K562 (cell line): ENCODE measurements at regions not wholly inside any gene's neighbourhood (a gene's known extent, or its start where the extent isn't known, plus 50 kb on each side); places are given as distances from the start of the nearest gene placed in this dataset.

ENCODE experiments used
- ATAC-seq: fragments of 200-7000 bp; cut with Tn5 transposase; 3 replicates; pipeline ENCODE4 v1.9.1; 2020; ENCODE audit warnings: moderate library complexity
- BruUV-seq: library from RNA; stranded (reverse); fragments of 400-500 nt; replicated peaks from 2 replicates; lab custom pipeline; 2021; lab: Mats Ljungman, UMichigan
- CTCF ChIA-PET: fragments of 300-600 bp; formaldehyde crosslinking; extraction: SDS; loops from one replicate; lab custom pipeline; 2021; ENCODE audit warnings: low intra/inter-chr PET ratio; lab: Yijun Ruan, JAX
- POLR2A ChIA-PET: fragments of 300-600, 350-650 bp; sonication (Branson Sonifier 250); formaldehyde crosslinking; extraction: SDS; loops from one replicate; lab custom pipeline; 2021; ENCODE audit warnings: antibody characterized with exemption, inconsistent platforms; lab: Yijun Ruan, JAX
- DNase-seq, 4 experiments: peaks; one replicate each; pipeline versions ENCODE4 v3.0.0 to v3.0.0-alpha.2; 2011 to 2018; ENCODE audit warnings: low spot score in 3 of 4, mixed read lengths in 3 of 4; ENCODE audit errors: extremely low read depth in 1 of 4
- FAIRE-seq: peaks from 2 replicates; lab custom pipeline; 2011; peaks lifted over from hg19 to GRCh38; lab: Jason Lieb, UNC
- H2AFZ ChIP-seq: 2 replicates; pipeline ENCODE4 v1.6.0; 2011; ENCODE audit warnings: low read depth, low read length, control low read depth, inconsistent platforms
- H3K27ac ChIP-seq: fragments of 200-600 bp; 3 replicates; pipeline ENCODE4 v1.8.0; 2011; ENCODE audit warnings: low read depth, mild to moderate bottlenecking, control low read depth, inconsistent platforms, low read length, moderate library complexity, mixed read lengths; ENCODE audit errors: extremely low read depth
- H3K27me3 ChIP-seq, 2 experiments: fragments of 300-600 bp in 1 of 2; 2 replicates in 1 of 2; 3 replicates in 1 of 2; pipeline versions ENCODE4 v1.6.0 to v1.8.0; 2011; ENCODE audit warnings: inconsistent platforms in 2 of 2, low read length in 2 of 2, mild to moderate bottlenecking in 1 of 2, mixed read lengths in 1 of 2, moderate library complexity in 1 of 2; ENCODE audit not compliant: control insufficient read depth in 2 of 2, insufficient read depth in 2 of 2
- H3K36me3 ChIP-seq: fragments of 300-600 bp; 3 replicates; pipeline ENCODE4 v1.8.0; 2011; ENCODE audit warnings: mild to moderate bottlenecking, low read length, inconsistent platforms; ENCODE audit not compliant: control insufficient read depth, insufficient read depth
- H3K4me1 ChIP-seq, 2 experiments: fragments of 200-600 bp in 1 of 2; replicated peaks in 1 of 2; 2 replicates in 1 of 2; 3 replicates in 1 of 2; pipeline versions ENCODE4 v1.5.1 to v1.8.0; 2011; ENCODE audit warnings: inconsistent platforms in 2 of 2, low read length in 2 of 2, mild to moderate bottlenecking in 1 of 2, mixed read lengths in 1 of 2, moderate library complexity in 1 of 2; ENCODE audit not compliant: control insufficient read depth in 2 of 2, insufficient read depth in 2 of 2
- H3K4me2 ChIP-seq: 2 replicates; pipeline ENCODE4 v1.6.1; 2011; ENCODE audit warnings: low read length, control low read depth, inconsistent platforms, mixed read lengths; ENCODE audit not compliant: insufficient read depth
- H3K4me3 ChIP-seq: fragments of 200-600 bp; sonication (generic), shearing (Covaris generic); 2 replicates; pipeline ENCODE4 v1.5.1; 2016; ENCODE audit warnings: control low read depth, inconsistent platforms
- H3K79me2 ChIP-seq: fragments of 200-600 bp; 3 replicates; pipeline ENCODE4 v1.8.0; 2011; ENCODE audit warnings: low read length, inconsistent platforms; ENCODE audit not compliant: control insufficient read depth, insufficient read depth
- H3K9ac ChIP-seq, 2 experiments: 2 replicates each; pipeline versions ENCODE4 v1.6.0 to v1.6.1; 2011; ENCODE audit warnings: low read depth in 2 of 2, low read length in 2 of 2, control low read depth in 1 of 2, inconsistent platforms in 1 of 2, mild to moderate bottlenecking in 1 of 2, mixed read lengths in 1 of 2; ENCODE audit not compliant: insufficient read depth in 1 of 2
- H3K9me1 ChIP-seq: one replicate; pipeline ENCODE4 v1.6.0; 2011; ENCODE audit warnings: inconsistent platforms, mild to moderate bottlenecking, low read length, moderate library complexity; ENCODE audit not compliant: control insufficient read depth, insufficient read depth
- H3K9me3 ChIP-seq: replicated peaks from 2 replicates; pipeline ENCODE4 v1.5.1; 2011; ENCODE audit warnings: low read depth, low read length, inconsistent platforms; ENCODE audit not compliant: control insufficient read depth, insufficient read depth
- H4K20me1 ChIP-seq: replicated peaks from 2 replicates; pipeline ENCODE4 v1.6.1; 2011; ENCODE audit warnings: low read length, inconsistent platforms, mixed read lengths; ENCODE audit not compliant: control insufficient read depth, insufficient read depth
- CCAR2 ChIP-seq: fragments of 200-400 bp; formaldehyde crosslinking; IDR thresholded peaks from 2 replicates; pipeline ENCODE4 v1.6.1; 2017; ENCODE audit warnings: mild to moderate bottlenecking, low read depth, low read length
- CHD4 ChIP-seq: fragments of 200-600 bp; sonication (generic); IDR thresholded peaks from 3 replicates; pipeline ENCODE4 v1.6.1; 2012; ENCODE audit warnings: low read depth, mild to moderate bottlenecking, mixed read lengths, low read length, inconsistent platforms; ENCODE audit not compliant: insufficient read depth, insufficient replicate concordance, poor library complexity, severe bottlenecking
- FOXP1 ChIP-seq: sonication (generic); formaldehyde crosslinking; IDR thresholded peaks from 2 replicates; pipeline ENCODE4 v1.8.0; 2022; ENCODE audit warnings: mild to moderate bottlenecking, missing genetic modification reagents
- HDAC3 ChIP-seq: fragments of 450-650 bp; IDR thresholded peaks from 2 replicates; pipeline ENCODE4 v1.6.1; 2018; ENCODE audit warnings: borderline replicate concordance, mild to moderate bottlenecking, moderate library complexity; ENCODE audit not compliant: partially characterized antibody
- JUN ChIP-seq, 2 experiments: sonication (generic) in 1 of 2; formaldehyde crosslinking in 1 of 2; IDR thresholded peaks; 2 replicates each; pipeline versions ENCODE4 v1.6.1 to v1.8.0; 2012 to 2022; ENCODE audit warnings: borderline replicate concordance in 2 of 2, mild to moderate bottlenecking in 2 of 2, improper control_type of control experiment in 1 of 2, low read depth in 1 of 2, low read length in 1 of 2, missing genetic modification reagents in 1 of 2
- MAFF ChIP-seq: IDR thresholded peaks from 2 replicates; pipeline ENCODE4 v1.6.1; 2012; ENCODE audit warnings: low read length, improper control_type of control experiment
- MAFK ChIP-seq: IDR thresholded peaks from 2 replicates; pipeline ENCODE4 v1.6.1; 2011; ENCODE audit warnings: low read length, improper control_type of control experiment
- MEF2D ChIP-seq: conservative IDR thresholded peaks from 2 replicates; pipeline ENCODE4 v1.6.1; 2016; ENCODE audit warnings: low read depth, missing genetic modification characterization, missing compliant biosample characterization
- NCOA1 ChIP-seq: fragments of 450-650 bp; IDR thresholded peaks from 2 replicates; pipeline ENCODE4 v1.6.1; 2016; ENCODE audit warnings: low read depth
- RBBP5 ChIP-seq: fragments of 200-600 bp; sonication (generic); IDR thresholded peaks from 2 replicates; pipeline ENCODE4 v1.6.1; 2012; ENCODE audit warnings: borderline replicate concordance, mild to moderate bottlenecking, low read length, control low read depth, inconsistent platforms; ENCODE audit not compliant: insufficient read depth, poor library complexity, severe bottlenecking
- SMARCC2 ChIP-seq: fragments of 450-650 bp; IDR thresholded peaks from 2 replicates; pipeline ENCODE4 v1.6.1; 2017; ENCODE audit warnings: antibody characterized with exemption, moderate library complexity, mild to moderate bottlenecking, low read depth
- SMARCE1 ChIP-seq: fragments of 450-650 bp; IDR thresholded peaks from 2 replicates; pipeline ENCODE4 v1.7.1; 2016; ENCODE audit warnings: mild to moderate bottlenecking
- STAT5B ChIP-seq: fragments of 250-450 bp; sonication (Bioruptor Pico); IDR thresholded peaks from 2 replicates; pipeline ENCODE4 v1.8.0; 2021; ENCODE audit warnings: mild to moderate bottlenecking, inconsistent platforms
- TBL1XR1 ChIP-seq, 2 experiments: IDR thresholded peaks; 2 replicates each; pipeline ENCODE4 v1.6.1; 2012; ENCODE audit warnings: improper control_type of control experiment in 2 of 2, low read length in 2 of 2, mild to moderate bottlenecking in 1 of 2
- XRCC4 ChIP-seq: IDR thresholded peaks from one replicate; pipeline ENCODE4 v1.6.1; 2011; ENCODE audit not compliant: insufficient read depth, insufficient read length; ENCODE audit errors: extremely low read depth
- YBX1 ChIP-seq: fragments of 450-650 bp; IDR thresholded peaks from 2 replicates; pipeline ENCODE4 v1.7.1; 2016; ENCODE audit warnings: mild to moderate bottlenecking
- ZBTB43 ChIP-seq: sonication (generic); formaldehyde crosslinking; IDR thresholded peaks from 2 replicates; pipeline ENCODE4 v1.8.0; 2023; ENCODE audit warnings: mild to moderate bottlenecking, missing genetic modification reagents
- ZNF174 ChIP-seq: fragments of 250-450 bp; sonication (Bioruptor Pico); IDR thresholded peaks from 2 replicates; pipeline ENCODE4 v1.4.0; 2020; ENCODE audit warnings: mild to moderate bottlenecking
- ZNF696 ChIP-seq: fragments of 250-450 bp; sonication (Bioruptor Pico); conservative IDR thresholded peaks from 2 replicates; pipeline ENCODE4 v1.4.0; 2020; ENCODE audit warnings: mild to moderate bottlenecking, moderate library complexity
- ZNF764 ChIP-seq: fragments of 250-450 bp; sonication (Bioruptor Pico); IDR thresholded peaks from 2 replicates; pipeline ENCODE4 v1.4.0; 2020; ENCODE audit warnings: low read depth, mild to moderate bottlenecking, moderate library complexity
- WGBS: fragments of 100-300 bp; shearing (Covaris generic); methylation state at CpG from one replicate; pipeline ENCODE4 v1.1.6; 2016; ENCODE audit warnings: low coverage, mixed read lengths; ENCODE audit not compliant: insufficient coverage; ENCODE audit errors: missing lambda C conversion rate; 5-methylcytosine and 5-hydroxymethylcytosine counted together
- in situ Hi-C: fragments of 300-500 bp; cut with MboI; formaldehyde crosslinking; loops from 4 replicates; pipeline ENCODE4 v1.15.0; 2018; ENCODE audit warnings: inconsistent platforms, mixed read lengths
- intact Hi-C: fragments of 100-400 bp; cut with micrococcal nuclease; formaldehyde crosslinking; loops from 2 replicates; pipeline ENCODE4 v1.14.2; 2022
- TF ChIP-seq, protein P1 (sequence below), 2 experiments: fragments of 450-650 bp; conservative IDR thresholded peaks; 2 replicates each; pipeline ENCODE4 v1.6.1; 2017; ENCODE audit warnings: mild to moderate bottlenecking in 2 of 2, moderate library complexity in 2 of 2

DNA sequence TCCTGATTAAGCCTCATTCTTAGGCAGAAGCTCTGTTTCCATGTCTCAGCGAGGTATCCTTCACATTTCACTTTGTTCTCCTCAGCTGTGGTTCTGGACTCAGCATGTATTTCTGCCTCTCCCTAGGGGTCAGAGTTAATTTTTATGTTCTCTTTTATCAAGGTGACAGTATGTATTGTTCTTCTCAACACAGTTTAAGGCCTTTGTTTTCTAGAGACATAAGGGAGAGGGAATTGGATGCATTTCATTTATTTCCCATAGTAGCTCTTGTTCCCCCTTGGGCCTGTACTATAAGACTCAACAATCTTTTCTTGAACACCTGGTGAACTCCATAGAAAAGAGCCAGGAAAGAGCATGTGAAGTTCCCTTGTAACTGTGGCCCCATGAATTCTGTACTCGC, 214.3 kb downstream of the ZWINT start (continued):
- TF ChIP-seq ZBTB43 (no peak), SMARCE1 (no peak), HDAC3 (no peak), MEF2D (tag) (no peak), MAFF (no peak), FOXP1 (CRISPR knock-in tag) (no peak), JUN (IDR thresholded peaks at IDR 0.05; ENCODE audit: borderline replicate concordance, low read depth, low read length) (no peak), JUN (CRISPR knock-in tag; IDR thresholded peaks at IDR 0.05; ENCODE audit: borderline replicate concordance) (no peak)
- TF ChIP-seq, all 486 proteins: peak for 0

- CTCF ChIA-PET: no interaction called here
- no peak overlapping the region for H3K4me2 ChIP-seq
- H3K9me3 ChIP-seq: no peaks in the 10 kb centered on the region
- no peaks in the 10 kb centered on the region for H3K9me1 ChIP-seq
- H3K36me3 ChIP-seq: no peaks in the 10 kb centered on the region
- H3K27me3 ChIP-seq: no peaks in the 10 kb centered on the region
- H3K9ac ChIP-seq: no peak overlapping the region
- WGBS: 8% methylated on average over 1 of the region's 1 CpG
- no peak for FAIRE-seq
- POLR2A ChIA-PET: no interaction called here
- no peak overlapping the region for H2AFZ ChIP-seq
- no peaks in the 10 kb centered on the region for H4K20me1 ChIP-seq
- BruUV-seq: no TSS peak
- no peaks in the 10 kb centered on the region for H3K4me1 ChIP-seq
- in situ Hi-C loops: no loop called here
- H3K79me2 ChIP-seq: no peaks in the 10 kb centered on the region
- no peak overlapping the region for H3K27ac ChIP-seq
- intact Hi-C loops: no loop called here
- no peak for ATAC-seq
- DNase-seq: no peak
- H3K4me3 ChIP-seq: no peak overlapping the region
- TF ChIP-seq NCOA1 (no peak), ZNF174 (CRISPR knock-in tag) (no peak), SMARCC2 (no peak), CCAR2 (no peak), YBX1 (no peak), XRCC4 (no peak), STAT5B (CRISPR knock-in tag) (no peak), MAFK (no peak), CHD4 (no peak), RBBP5 (no peak), ZNF764 (no peak), TBL1XR1 (IDR thresholded peaks at IDR 0.05; ENCODE audit: low read length in 2 of 2) (no peak), ZNF696 (CRISPR knock-in tag) (no peak)
- TF ChIP-seq, protein P1, sequence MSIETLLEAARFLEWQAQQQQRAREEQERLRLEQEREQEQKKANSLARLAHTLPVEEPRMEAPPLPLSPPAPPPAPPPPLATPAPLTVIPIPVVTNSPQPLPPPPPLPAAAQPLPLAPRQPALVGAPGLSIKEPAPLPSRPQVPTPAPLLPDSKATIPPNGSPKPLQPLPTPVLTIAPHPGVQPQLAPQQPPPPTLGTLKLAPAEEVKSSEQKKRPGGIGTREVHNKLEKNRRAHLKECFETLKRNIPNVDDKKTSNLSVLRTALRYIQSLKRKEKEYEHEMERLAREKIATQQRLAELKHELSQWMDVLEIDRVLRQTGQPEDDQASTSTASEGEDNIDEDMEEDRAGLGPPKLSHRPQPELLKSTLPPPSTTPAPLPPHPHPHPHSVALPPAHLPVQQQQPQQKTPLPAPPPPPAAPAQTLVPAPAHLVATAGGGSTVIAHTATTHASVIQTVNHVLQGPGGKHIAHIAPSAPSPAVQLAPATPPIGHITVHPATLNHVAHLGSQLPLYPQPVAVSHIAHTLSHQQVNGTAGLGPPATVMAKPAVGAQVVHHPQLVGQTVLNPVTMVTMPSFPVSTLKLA (conservative IDR thresholded peaks at IDR 0.05): no peak
Measured at GRCh38 chr10:56142092-56142728, 218.8 kb downstream of the ZWINT start.
